HG03103 (cell line): ENCODE measurements at regions not wholly inside any gene's neighbourhood (a gene's known extent, or its start where the extent isn't known, plus 50 kb on each side); places are given as distances from the start of the nearest gene placed in this dataset.

ENCODE experiments used
- ATAC-seq: cut with Tn5 transposase; IDR thresholded peaks from one replicate; pipeline ENCODE4 v1.9.1; 2021; ENCODE audit warnings: low read depth; ENCODE audit not compliant: unreplicated experiment

DNA sequence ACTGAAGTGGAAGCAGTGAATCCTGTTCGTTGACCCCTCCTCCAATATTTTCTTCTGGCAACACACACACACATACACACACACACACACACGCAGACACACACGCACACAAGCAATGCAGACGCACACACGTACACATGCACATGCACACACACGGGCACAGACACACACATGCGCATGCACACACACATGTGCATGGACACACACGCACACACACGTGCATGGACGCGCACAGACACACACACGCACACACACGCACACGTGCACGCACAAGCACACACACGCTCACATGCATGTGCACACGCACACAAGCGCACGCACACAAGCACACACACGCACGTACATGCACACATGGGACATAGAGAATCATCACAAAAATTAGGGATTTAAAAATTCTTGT is 488.2 kb upstream of the TPK1 start:
- ATAC-seq: no peak

DNA sequence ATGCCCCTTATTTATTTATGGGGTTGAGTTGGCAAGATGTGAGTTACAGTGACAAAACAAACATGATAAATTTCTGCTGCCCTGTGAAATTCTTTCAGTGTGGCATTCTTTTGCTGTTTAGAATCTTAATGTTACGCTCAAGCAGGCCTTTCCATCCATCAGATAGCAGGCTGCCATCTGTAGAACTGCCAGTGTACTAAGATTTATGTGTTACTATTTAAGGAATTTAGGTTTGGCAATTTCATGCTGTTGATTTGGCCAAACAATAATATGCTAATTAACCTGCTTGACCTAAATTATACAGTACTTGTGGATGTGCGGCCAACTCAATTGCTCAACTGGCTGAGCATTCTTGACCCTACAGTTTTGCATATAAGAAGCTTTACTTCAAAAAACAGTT is 477.7 kb upstream of the TPK1 start:
- no peak for ATAC-seq

DNA sequence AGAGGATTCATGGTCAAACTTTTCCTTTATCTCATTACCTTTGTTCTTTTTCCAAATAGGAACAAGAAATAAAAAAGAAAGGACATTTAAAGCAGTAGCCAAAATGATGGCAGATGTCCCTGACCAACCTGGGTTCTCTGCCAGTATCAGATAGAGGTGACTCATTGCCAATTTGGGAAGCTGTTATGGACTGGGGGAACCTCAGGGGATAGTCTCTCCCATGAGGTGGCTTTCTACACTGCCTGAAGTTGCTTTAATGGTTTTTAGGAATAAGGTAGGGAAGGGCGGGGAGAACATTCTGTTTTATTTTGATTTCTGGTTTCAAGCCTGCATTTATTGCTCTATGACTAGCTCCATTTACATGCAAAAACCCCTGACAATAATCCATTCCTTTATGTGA is 457.9 kb upstream of the TPK1 start:
- no peak for ATAC-seq

DNA sequence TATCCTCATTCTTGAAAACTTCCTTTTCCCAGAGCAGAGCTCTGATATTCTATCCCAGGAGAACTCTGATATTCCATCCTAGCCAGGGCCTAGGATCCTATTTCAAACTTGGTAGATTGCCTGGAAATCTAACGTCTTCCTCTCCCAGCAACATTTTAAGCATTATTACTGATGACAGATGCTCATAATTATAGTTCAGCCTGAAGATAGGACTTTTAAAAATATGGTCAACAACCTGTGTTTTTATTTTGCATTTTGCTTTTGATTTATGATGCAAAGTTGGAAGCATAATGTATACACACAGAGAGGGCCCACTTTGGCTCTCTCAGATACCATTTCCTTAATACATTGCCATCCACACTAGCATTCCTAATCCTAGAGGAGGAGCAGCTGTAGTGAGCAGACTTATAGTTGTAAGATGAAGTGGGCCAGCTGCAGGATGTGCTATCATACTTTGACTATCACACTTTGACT is 457.4 kb upstream of the TPK1 start:
- no peak for ATAC-seq

DNA sequence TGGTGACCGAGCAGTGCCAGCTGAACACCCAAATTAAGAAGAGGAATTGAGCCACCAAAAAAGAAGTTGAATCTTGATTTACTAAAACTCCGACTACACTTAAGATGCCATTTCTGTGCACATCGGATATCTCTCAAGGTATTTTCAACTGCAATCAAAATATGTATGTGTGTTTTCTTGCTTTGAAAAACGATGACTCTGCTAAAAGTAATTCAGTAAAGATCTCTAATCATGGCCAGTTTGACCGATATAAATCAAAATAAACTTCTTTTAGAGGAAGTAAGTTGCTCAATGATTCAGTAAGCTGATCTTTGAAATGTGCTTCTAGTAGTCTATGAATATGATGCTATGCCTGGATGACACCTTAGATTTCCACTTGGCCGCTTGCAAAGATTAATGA is 453.5 kb upstream of the TPK1 start:
- ATAC-seq: no peak

DNA sequence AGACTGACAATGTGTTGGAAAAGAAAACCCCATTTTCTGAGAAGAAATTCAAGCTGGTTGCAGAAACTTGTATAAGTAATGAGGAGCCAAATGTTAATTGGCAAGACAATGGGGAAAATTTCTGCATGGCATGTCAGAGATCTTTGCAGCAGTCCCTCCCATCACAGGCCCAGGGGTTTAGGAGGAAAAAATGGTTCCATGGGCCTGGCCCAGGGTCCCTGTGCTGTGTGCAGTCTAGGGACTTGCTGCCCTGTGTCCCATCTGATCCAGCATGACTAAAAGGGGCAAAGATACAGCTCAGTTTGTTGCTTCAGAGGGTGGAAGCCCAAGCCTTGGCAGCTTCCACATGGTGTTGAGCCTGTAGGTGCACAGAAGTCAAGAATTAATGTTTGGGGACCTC is 440.3 kb upstream of the TPK1 start:
- no peak for ATAC-seq

DNA sequence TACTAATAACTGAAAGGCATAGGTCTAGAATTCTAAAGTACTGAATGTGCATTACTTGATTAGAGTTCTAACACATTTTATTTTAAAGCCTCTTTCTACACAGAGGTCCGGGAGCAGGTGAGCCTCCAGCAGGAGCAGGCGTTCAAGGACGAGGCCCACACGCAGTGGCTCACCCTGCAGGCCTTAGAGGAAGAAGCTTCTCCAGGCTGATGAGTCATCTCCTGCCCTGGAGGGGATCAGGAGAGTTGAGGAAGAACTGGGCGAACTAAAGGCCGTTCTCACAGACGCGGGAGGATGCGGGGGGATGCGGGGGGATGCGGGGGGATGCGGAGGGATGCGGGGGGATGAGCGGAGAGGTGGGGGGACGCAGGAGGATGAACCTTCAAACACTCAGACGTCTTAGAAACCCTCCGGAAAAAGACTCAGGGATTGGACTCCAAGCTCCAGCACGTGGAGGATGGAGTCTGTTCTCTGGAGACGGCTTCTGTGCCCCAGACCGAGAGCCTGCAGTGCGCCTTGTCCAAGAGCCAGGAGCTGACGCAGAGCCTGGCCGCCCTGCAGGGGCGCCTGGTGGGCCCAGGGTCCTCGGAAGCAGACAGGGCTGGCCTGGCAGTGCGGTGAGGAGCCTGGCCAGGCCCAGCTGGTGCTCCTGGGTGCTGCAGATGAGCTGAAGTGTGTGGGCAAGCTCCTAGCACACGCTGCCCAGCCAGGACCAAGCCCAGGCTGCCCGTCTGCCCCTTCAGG is 433.7 kb upstream of the TPK1 start:
- no peak for ATAC-seq

DNA sequence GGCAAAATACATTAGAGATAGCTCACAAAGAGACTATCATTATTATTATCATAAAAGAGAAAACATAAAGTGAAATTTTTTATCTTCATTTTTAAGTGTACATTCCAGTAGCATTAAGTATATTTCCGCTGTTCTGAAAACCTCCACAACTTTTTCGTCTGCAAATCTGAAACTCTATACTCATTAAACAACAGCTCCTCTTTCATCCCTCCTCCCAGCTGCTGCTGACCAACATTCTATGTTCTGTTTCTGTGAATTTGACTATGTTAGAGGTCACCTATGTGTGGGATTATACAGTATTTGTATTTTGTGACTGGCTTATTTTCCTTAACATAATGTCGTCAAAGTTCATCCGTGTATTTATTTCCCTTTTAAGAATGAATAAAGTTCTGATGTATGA is 429.3 kb upstream of the TPK1 start:
- no peak for ATAC-seq

DNA sequence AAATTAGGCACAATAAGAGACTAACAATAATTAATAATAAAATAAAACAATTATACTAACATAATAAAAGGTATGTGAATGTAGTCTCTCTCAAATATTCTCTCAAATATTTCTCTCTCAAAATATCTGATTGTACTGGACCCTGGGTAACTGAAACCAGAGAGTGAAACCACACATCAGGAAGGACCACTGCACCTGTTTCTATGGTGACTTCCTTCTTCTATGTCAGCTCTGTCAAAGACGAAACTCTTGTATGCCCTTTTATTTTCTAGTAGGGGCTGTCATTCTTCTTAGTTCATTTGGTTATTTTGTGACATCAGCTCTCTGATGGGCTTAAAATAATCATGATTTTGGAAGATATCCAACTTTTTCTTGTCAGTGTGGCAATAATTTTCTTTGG is 428.0 kb upstream of the TPK1 start:
- no peak for ATAC-seq

DNA sequence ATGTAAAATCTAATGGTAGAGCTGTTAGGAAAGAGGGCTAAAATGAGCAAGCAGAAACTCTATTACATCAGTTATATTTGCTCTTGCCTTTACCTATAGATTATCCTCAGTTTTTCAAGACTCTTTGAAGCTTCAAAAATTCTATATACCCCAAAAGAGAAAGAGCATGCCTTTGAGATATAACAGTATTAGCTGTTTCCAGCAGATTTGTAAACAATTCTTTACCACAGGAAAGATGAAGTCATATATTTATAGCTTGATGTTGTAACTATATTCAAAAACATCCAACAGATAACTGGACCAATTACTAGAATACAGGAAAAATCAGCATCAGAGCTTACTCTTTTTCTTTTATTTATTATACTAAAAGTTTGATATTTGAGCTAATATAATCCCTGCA is 416.2 kb upstream of the TPK1 start:
- no peak for ATAC-seq

DNA sequence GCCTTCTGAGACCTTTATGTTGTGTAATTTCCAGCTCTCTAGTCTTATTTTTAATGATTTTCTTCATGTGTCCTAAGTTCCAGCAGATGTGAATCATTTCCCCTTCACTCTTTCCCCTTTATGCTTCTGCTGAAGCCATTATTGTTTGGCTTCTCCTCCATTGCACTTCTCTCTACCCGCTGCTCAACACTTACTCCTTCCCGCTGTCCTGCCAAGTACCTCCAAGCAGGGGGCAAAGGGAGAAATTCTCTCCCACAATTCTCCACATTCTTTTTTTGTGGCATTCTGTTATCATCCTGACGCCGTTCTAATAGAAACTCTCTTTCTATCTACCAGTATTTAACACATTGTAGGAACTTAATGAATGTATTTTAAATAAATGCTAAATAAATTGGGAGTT is 388.9 kb upstream of the TPK1 start:
- no peak for ATAC-seq

DNA sequence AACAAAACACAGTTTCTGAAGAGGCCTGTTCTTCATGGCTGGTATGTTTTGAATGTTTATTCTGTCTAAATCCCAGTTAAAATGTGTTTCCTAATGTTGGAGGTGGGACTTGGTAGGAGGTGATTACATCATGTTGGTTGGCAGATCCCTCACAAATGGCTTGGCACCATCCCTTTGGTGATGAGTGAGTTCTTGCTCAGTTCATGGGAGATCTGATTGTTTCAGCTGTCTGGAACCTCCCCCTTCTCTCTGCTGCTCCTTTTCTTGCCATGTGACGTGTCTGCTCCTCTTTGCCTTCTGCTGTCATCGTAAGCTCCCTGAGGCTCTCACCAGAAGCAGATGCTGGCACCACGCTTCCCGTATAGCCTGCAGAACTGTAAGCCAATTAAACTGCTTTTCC is 383.6 kb upstream of the TPK1 start:
- ATAC-seq: no peak

DNA sequence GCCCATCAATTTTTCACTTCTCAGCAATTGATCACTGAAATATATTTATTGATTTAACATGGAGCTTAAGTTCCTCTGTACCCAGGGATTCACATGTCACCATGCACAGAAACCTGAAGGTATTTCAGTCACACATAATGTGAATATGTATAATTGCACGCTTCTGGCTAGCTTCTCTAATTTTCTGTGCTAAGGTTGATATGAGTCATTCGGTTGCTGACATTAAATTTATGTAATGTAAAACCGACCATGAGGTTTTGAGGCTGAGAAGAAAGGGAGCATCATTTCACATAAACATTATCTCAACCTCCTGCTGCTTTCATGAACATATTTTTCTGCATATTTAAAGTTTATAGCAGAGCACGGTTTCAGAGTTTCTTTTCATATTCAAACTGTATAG is 381.0 kb upstream of the TPK1 start:
- no peak for ATAC-seq

DNA sequence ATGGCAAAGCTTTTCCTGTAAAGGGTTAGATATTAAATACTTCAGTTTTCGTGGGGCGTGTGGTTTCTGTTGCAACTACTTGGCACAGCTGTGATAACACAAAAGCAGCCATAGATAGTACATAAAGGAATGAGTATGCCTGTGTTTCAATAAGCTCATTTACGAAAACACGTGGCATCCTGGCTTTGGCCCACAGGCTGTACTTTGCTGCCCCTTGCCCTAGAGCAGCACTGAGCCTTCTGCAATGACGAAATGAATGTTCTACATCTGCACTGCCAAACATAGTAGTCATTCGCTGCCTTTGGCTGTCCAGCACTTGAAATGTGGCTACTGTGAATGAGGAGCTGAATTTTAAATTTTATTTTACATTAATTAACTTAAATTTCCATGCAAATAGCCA is 376.2 kb upstream of the TPK1 start:
- ATAC-seq: no peak

DNA sequence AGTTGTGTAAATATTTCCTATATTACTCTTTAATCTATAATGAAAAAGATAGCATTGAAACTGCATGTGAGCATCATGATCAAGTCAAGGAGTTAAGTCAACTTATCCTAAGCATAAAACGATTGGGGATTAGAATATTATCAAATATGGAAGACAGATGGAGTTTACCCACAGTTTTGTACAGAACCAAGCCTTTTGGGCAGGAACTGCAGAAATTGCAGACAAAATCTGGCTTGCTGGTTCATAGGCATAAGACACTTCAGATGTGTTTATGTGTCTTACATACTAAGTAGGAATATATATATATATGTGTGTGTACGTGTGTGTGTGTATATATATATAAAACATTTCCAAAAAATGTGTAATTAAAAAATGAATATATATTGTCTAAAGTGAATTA is 375.4 kb upstream of the TPK1 start:
- ATAC-seq: no peak

DNA sequence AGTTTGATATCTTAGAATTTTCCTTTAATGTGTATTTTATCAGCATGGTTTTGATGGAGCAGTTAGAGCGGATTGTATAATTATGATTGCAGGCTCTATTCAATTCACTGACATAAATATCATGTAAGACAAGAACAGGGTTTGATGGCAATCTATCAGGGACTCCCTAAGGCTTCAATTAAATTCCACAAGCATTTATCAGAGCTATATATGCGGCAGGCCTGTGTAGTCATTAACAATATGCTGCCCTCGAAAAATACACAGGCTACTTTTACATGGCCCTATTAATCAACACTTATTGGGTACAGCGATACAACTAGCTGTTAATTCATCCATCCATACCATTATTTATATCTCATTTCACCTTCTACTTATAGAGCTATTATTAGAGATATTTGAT is 358.1 kb upstream of the TPK1 start:
- no peak for ATAC-seq

DNA sequence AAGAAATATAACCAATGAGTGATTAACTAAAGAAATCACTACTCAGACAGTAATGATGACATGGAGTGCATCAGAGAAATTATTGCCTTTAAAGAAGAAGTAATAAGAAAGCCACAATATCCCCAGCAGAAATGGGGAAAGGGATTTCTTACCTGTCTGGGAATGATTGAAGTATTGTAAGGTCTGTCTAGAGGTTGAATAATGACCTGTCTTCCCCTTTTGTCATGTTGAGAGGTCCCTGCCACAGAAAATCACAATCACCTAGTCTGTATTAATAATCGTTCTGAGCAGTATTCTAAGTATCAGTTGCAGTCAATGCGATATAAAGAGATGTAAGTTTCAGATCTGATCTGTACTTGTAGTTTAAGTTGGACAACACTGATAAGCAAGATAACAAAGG is 349.1 kb upstream of the TPK1 start:
- ATAC-seq: no peak

DNA sequence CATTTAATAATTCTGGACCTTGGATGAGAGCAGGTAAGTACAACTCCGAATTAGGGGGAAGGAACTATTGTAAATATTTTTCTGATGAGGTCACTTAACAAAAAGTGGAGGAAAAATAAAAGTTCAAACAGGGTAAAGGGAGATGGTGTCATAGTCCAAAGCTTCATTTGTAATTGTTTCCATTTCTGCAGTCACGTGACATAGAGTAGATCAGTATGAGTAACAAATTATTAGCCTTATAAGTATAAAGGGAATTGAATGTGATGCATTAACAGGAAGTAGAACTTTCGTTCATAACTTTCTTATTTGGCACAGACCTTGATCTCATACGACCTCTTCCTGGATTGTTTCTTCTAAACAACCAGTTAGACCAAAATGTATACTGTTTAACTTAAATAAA is 347.2 kb upstream of the TPK1 start:
- ATAC-seq: no peak

DNA sequence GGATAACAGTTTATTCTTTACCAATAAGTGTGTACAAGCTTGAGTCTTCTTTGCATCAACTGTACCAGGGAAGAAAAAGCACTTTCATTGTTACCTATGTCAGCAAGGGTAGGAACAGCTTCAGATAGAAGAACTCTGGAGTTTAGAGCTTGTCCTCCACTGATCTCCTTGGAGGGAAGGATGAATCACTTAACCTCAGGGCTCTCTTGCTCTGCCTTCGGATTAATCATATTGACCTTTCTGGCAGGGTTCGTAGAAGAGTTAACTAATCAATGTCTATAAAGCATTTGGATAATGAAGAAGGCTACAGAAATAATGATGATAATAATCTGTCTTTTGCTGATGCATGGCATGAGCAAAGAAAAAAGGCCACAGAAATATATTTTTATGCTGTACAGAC is 339.5 kb upstream of the TPK1 start:
- ATAC-seq: no peak

DNA sequence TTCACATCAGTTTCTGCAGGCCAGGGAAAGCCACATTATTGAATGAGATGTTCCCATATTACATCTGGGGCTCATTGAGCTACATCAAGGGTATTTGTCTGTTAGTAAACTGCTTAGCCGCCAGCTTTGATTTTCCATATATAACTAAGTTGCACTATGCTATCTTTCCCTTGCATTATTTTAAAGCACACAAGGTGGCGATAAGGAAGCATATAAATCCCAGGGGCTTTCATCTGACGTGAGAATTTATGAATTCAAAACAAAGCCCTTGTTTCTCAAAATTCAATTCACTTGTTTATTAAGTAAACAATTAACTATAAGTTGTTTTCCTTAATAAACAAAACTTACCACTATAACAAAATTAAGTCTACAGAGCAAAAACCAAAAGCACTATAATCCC is 334.1 kb upstream of the TPK1 start:
- no peak for ATAC-seq

DNA sequence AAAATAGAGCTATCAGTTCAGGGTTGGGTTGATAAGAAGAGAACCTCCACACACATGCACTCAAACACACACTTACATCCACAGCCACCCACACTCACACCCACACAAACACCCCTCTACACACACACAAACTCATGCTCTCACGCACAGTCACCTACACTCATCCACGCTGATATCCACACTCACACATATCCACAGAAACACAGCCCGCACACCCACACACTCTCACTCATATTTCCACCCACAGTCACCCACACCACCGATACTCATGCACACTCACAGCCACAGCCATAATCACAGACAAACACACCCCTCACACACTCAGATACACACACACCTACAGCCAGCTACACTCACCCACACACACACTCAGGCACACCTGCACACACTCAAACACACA is 333.0 kb upstream of the TPK1 start:
- ATAC-seq: no peak

DNA sequence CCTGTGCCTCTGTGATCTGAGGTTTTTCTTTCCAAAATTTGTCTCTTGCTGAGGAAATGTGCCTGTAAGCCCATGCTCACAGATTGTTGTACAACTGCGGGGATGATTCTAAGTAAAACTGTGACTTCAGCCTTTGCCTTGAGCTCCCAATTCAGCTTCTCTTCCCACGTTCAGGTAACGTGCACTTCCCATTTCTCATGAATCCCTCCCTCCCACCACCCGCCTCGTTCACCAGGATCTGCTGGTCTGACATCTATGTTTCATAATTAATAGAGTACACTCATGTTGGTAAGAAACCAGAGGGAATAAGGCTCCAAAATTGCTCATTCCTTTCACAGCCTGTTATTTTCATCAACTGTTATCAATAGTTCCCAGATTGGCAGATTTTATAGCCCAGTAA is 332.6 kb upstream of the TPK1 start:
- ATAC-seq: no peak

DNA sequence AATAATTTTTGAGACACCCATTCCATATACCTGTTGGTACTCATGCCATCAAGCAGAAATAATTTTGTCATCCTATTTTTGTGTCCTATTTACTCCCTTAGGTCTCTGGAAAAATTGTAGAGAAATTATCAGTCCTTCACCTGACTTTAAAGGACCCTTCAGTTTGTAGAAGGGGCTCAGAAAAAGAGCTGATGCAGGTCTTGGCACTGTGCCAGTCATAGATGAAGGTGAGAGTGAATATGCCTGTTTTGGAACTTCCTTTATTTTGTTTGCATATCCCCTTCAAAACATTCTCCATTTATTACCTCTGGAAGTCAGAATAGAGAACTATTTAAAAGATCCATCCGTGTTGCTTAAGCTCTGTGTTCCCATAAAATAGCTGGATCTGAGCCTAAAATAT is 321.0 kb upstream of the TPK1 start:
- ATAC-seq: no peak
